ENCODE measurements at regions not wholly inside any gene's neighbourhood (a gene's known extent, or its start where the extent isn't known, plus 50 kb on each side); places are given as distances from the start of the nearest gene placed in this dataset.

DNA sequence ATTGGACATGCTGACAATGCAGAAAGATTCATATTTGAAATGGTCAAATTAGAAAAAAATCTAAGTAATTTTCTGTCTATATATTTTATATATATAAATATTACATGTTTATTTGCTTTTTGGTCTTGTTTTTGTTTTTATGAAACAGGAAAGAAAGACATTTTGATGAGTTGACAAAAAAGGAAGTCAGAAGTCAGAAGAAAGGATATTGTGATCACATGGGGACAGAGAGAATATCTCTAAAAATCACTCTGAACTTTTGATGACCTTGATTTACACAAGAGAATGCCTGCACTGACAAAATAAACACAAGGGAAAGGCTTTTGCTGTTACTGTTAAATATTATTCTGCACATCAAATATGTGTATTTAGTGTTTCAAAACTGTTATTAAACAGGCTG, 811.2 kb downstream of the SI start:
- TF ChIP-seq YY1 (IDR thresholded peaks at IDR 0.05; ENCODE audit: low read depth) (no peak), NFIC (IDR thresholded peaks at IDR 0.05) (no peak), TEAD4 (IDR thresholded peaks at IDR 0.05) (no peak), FOXM1 (IDR thresholded peaks at IDR 0.05; ENCODE audit: borderline replicate concordance, low read depth) (no peak), USF1 (IDR thresholded peaks at IDR 0.05) (no peak), CEBPB (IDR thresholded peaks at IDR 0.05) (no peak), CREB1 (IDR thresholded peaks at IDR 0.05; ENCODE audit: low read depth) (no peak), RAD21 (IDR thresholded peaks at IDR 0.05; ENCODE audit: low read depth) (no peak), ZBTB7A (IDR thresholded peaks at IDR 0.05; ENCODE audit: low read depth) (no peak), MAX (IDR thresholded peaks at IDR 0.05) (no peak), TCF12 (IDR thresholded peaks at IDR 0.05; ENCODE audit: low read depth) (no peak)
- TF ChIP-seq, protein P1, sequence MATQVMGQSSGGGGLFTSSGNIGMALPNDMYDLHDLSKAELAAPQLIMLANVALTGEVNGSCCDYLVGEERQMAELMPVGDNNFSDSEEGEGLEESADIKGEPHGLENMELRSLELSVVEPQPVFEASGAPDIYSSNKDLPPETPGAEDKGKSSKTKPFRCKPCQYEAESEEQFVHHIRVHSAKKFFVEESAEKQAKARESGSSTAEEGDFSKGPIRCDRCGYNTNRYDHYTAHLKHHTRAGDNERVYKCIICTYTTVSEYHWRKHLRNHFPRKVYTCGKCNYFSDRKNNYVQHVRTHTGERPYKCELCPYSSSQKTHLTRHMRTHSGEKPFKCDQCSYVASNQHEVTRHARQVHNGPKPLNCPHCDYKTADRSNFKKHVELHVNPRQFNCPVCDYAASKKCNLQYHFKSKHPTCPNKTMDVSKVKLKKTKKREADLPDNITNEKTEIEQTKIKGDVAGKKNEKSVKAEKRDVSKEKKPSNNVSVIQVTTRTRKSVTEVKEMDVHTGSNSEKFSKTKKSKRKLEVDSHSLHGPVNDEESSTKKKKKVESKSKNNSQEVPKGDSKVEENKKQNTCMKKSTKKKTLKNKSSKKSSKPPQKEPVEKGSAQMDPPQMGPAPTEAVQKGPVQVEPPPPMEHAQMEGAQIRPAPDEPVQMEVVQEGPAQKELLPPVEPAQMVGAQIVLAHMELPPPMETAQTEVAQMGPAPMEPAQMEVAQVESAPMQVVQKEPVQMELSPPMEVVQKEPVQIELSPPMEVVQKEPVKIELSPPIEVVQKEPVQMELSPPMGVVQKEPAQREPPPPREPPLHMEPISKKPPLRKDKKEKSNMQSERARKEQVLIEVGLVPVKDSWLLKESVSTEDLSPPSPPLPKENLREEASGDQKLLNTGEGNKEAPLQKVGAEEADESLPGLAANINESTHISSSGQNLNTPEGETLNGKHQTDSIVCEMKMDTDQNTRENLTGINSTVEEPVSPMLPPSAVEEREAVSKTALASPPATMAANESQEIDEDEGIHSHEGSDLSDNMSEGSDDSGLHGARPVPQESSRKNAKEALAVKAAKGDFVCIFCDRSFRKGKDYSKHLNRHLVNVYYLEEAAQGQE (IDR thresholded peaks at IDR 0.05; ENCODE audit: low read depth) = no peak

DNA sequence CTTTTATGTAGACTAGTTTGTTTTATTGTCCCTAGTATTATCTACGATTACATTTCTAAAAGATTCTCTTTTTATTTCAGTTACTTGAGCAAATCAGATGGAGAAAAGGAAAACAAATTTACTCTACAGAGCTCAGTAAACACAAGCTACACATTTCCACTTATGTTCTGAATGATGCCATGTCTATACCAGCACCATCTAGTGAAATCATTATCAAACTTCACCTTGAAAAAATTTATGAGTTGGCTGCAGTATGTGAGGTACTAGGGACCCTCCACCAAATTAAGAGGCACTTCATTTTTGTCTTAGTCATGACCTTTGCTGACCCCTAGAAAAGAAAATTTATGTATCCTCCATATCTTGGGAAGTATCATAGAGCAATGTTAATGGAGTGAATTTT, 827.4 kb downstream of the SI start:
- TF ChIP-seq ZBTB7A (IDR thresholded peaks at IDR 0.05; ENCODE audit: low read depth) (no peak), FOXM1 (IDR thresholded peaks at IDR 0.05; ENCODE audit: borderline replicate concordance, low read depth) (no peak), RAD21 (IDR thresholded peaks at IDR 0.05; ENCODE audit: low read depth) (no peak), MAX (IDR thresholded peaks at IDR 0.05) (no peak), CEBPB (IDR thresholded peaks at IDR 0.05) (no peak), TAF1 (IDR thresholded peaks at IDR 0.05; ENCODE audit: low read depth) (no peak), EP300 (IDR thresholded peaks at IDR 0.05; ENCODE audit: borderline replicate concordance) (no peak), EGR1 (IDR thresholded peaks at IDR 0.05) (no peak), NFIC (IDR thresholded peaks at IDR 0.05) (no peak), USF1 (IDR thresholded peaks at IDR 0.05) (no peak), CREB1 (IDR thresholded peaks at IDR 0.05; ENCODE audit: low read depth) (no peak), YY1 (IDR thresholded peaks at IDR 0.05; ENCODE audit: low read depth) (no peak), TCF12 (IDR thresholded peaks at IDR 0.05; ENCODE audit: low read depth) (no peak), TEAD4 (IDR thresholded peaks at IDR 0.05) (no peak)
- TF ChIP-seq, protein P1 (IDR thresholded peaks at IDR 0.05; ENCODE audit: low read depth) = no peak

- TF ChIP-seq FOXM1 (IDR thresholded peaks at IDR 0.05; ENCODE audit: borderline replicate concordance, low read depth) = no peak
- no peak for TF ChIP-seq EP300 (IDR thresholded peaks at IDR 0.05; ENCODE audit: borderline replicate concordance)
- TF ChIP-seq ZBTB7A (IDR thresholded peaks at IDR 0.05; ENCODE audit: low read depth) = no peak
- no peak for TF ChIP-seq TCF12 (IDR thresholded peaks at IDR 0.05; ENCODE audit: low read depth)
- TF ChIP-seq CREB1 (IDR thresholded peaks at IDR 0.05; ENCODE audit: low read depth) = no peak
- no peak for TF ChIP-seq TEAD4 (IDR thresholded peaks at IDR 0.05)
Observed at GRCh38 chr3:164236851-164237250, 841.4 kb downstream of the SI start.

- TF ChIP-seq CREB1 (IDR thresholded peaks at IDR 0.05; ENCODE audit: low read depth) (no peak), ZBTB7A (IDR thresholded peaks at IDR 0.05; ENCODE audit: low read depth) (no peak), MAX (IDR thresholded peaks at IDR 0.05) (no peak), EP300 (IDR thresholded peaks at IDR 0.05; ENCODE audit: borderline replicate concordance) (no peak), TCF12 (IDR thresholded peaks at IDR 0.05; ENCODE audit: low read depth) (no peak), EGR1 (IDR thresholded peaks at IDR 0.05) (no peak), NFIC (IDR thresholded peaks at IDR 0.05) (no peak), TEAD4 (IDR thresholded peaks at IDR 0.05) (no peak), TAF1 (IDR thresholded peaks at IDR 0.05; ENCODE audit: low read depth) (no peak), RAD21 (IDR thresholded peaks at IDR 0.05; ENCODE audit: low read depth) (no peak), USF1 (IDR thresholded peaks at IDR 0.05) (no peak), YY1 (IDR thresholded peaks at IDR 0.05; ENCODE audit: low read depth) (no peak), FOXM1 (IDR thresholded peaks at IDR 0.05; ENCODE audit: borderline replicate concordance, low read depth) (no peak), CEBPB (IDR thresholded peaks at IDR 0.05) (no peak)
- TF ChIP-seq, protein P1 (IDR thresholded peaks at IDR 0.05; ENCODE audit: low read depth) = no peak
Observed at GRCh38 chr3:164235289-164236028, 842.8 kb downstream of the SI start.
